ENCODE measurements at regions not wholly inside any gene's neighbourhood (a gene's known extent, or its start where the extent isn't known, plus 50 kb on each side); places are given as distances from the start of the nearest gene placed in this dataset.

DNA sequence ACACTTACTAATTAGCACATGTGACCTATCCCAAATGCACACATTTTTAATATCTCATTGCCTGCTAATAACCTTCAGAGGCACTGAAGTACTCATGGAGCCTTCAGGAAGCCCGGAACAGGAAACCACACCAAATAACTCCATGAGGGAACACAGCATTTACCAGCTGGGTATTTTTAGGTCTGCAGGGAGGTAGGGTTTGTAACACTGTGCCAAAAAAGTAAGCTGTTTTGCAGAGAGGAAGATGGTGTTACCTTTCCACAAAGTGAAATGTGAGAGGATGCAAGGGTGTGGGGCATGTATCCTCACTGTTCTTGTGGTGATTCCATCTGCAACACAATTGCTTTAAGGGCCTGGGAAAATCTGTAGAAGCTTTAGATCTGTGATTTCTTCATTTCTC, 64.4 kb downstream of the NUDT12 start:
- no peak for TF ChIP-seq POLR2AphosphoS5 (IDR thresholded peaks at IDR 0.05; ENCODE audit: low read depth, low read length)
- no peak for TF ChIP-seq POLR2A (IDR thresholded peaks at IDR 0.05; ENCODE audit: low read depth, low read length)
- TF ChIP-seq PAX5 (IDR thresholded peaks at IDR 0.05; ENCODE audit: insufficient read depth, low read length, severe bottlenecking), result no peak
- no peak for TF ChIP-seq TAF1 (IDR thresholded peaks at IDR 0.05; ENCODE audit: low read depth, low read length)
- TF ChIP-seq SPI1 (IDR thresholded peaks at IDR 0.05; ENCODE audit: low read depth, low read length), result no peak
- TF ChIP-seq POU2F2 (IDR thresholded peaks at IDR 0.05; ENCODE audit: low read depth, low read length), result no peak
